MCF 10A (cell line): ENCODE measurements at regions not wholly inside any gene's neighbourhood (a gene's known extent, or its start where the extent isn't known, plus 50 kb on each side); places are given as distances from the start of the nearest gene placed in this dataset.
"Not testable (repeated sequence)": the region's sequence is repeated elsewhere in the genome, so short reads cannot be mapped to it uniquely, and the experiment has no call there.

Experiments used
- BruUV-seq: library from RNA; stranded (reverse); fragments of 400-500 nt; replicated peaks from 2 replicates; lab custom pipeline; 2021; lab: Mats Ljungman, UMichigan
- CTCF ChIA-PET: fragments of 300-600 bp; sonication (Branson Sonifier 250); formaldehyde crosslinking; extraction: SDS; loops from one replicate; lab custom pipeline; 2021; ENCODE audit warnings: antibody characterized with exemption, inconsistent platforms; lab: Yijun Ruan, JAX
- POLR2A ChIA-PET: fragments of 300-600, 350-650 bp; sonication (Branson Sonifier 250); formaldehyde crosslinking; extraction: SDS; loops from one replicate; lab custom pipeline; 2020; ENCODE audit warnings: antibody characterized with exemption, inconsistent platforms; lab: Yijun Ruan, JAX
- DNase-seq: peaks from one replicate; pipeline ENCODE4 v3.0.0-alpha.2; 2018; ENCODE audit not compliant: unreplicated experiment
- H3K27ac Mint-ChIP-seq: one replicate; pipeline ENCODE4 v1.8.0; 2022; ENCODE audit warnings: mild to moderate bottlenecking, low read depth, mixed read lengths; ENCODE audit not compliant: unreplicated experiment
- H3K27me3 Mint-ChIP-seq: one replicate; pipeline ENCODE4 v1.8.0; 2022; ENCODE audit warnings: mixed read lengths; ENCODE audit not compliant: insufficient read depth, unreplicated experiment
- H3K36me3 Mint-ChIP-seq: one replicate; pipeline ENCODE4 v1.8.0; 2022; ENCODE audit warnings: mild to moderate bottlenecking, moderate library complexity, mixed read lengths; ENCODE audit not compliant: insufficient read depth, unreplicated experiment
- H3K4me1 Mint-ChIP-seq: one replicate; pipeline ENCODE4 v1.8.0; 2022; ENCODE audit warnings: mixed read lengths; ENCODE audit not compliant: insufficient read depth, unreplicated experiment
- H3K4me3 Mint-ChIP-seq: one replicate; pipeline ENCODE4 v1.8.0; 2022; ENCODE audit warnings: mild to moderate bottlenecking, moderate library complexity, mixed read lengths; ENCODE audit not compliant: unreplicated experiment
- H3K9me3 Mint-ChIP-seq: one replicate; pipeline ENCODE4 v1.8.0; 2022; ENCODE audit warnings: mixed read lengths; ENCODE audit not compliant: unreplicated experiment
- CTCF ChIP-seq: fragments of 200-600 bp; IDR thresholded peaks from one replicate; pipeline ENCODE4 v1.8.0; 2022; ENCODE audit warnings: antibody characterized with exemption, mild to moderate bottlenecking; ENCODE audit not compliant: unreplicated experiment
- intact Hi-C: fragments of 100-400 bp; cut with micrococcal nuclease; formaldehyde crosslinking; loops from 2 replicates; pipeline ENCODE4 v1.14.1; 2022

GRCh38 chr4:134632056-134632455, 430.5 kb upstream of the PABPC4L start:
- DNase-seq: no peak
- Mint-ChIP-seq H3K4me3 (no peak overlapping the region), H3K27me3 (no peaks in the 10 kb centered on the region), H3K27ac (no peak overlapping the region), H3K4me1 (no peaks in the 10 kb centered on the region), H3K36me3 (no peaks in the 10 kb centered on the region), H3K9me3 (no peaks in the 10 kb centered on the region)
- TF ChIP-seq CTCF: no peak
- ChIA-PET CTCF (no interaction called here), POLR2A (no interaction called here)
- BruUV-seq: no TSS peak
- intact Hi-C loops: no loop called here

GRCh38 chr4:134628066-134628465, 426.5 kb upstream of the PABPC4L start:
- BruUV-seq: no TSS peak

GRCh38 chr4:134627366-134627765, 425.8 kb upstream of the PABPC4L start:
- H3K27me3 Mint-ChIP-seq: no peaks in the 10 kb centered on the region
- H3K27ac Mint-ChIP-seq: no peak overlapping the region
- ChIA-PET POLR2A (no interaction called here), CTCF (interaction anchor here (0.6 kb wide), 1 partner anchor 79 kb away, joined by 3 read pairs; no protein-coding TSS in a partner anchor)
- peaks cover 5% of the 10 kb centered on the region for H3K4me1 Mint-ChIP-seq
- no peak for TF ChIP-seq CTCF
- no peaks in the 10 kb centered on the region for H3K36me3 Mint-ChIP-seq
- DNase-seq: no peak
- no TSS peak for BruUV-seq
- no peak overlapping the region for H3K4me3 Mint-ChIP-seq
- intact Hi-C loops: no loop called here
- no peaks in the 10 kb centered on the region for H3K9me3 Mint-ChIP-seq

More at GRCh38 chr4:134628066-134628465, 426.5 kb upstream of the PABPC4L start:
- intact Hi-C loops: no loop called here
- TF ChIP-seq CTCF: no peak
- H3K4me3 Mint-ChIP-seq: no peak overlapping the region
- H3K9me3 Mint-ChIP-seq: no peaks in the 10 kb centered on the region
- H3K27me3 Mint-ChIP-seq: no peaks in the 10 kb centered on the region
- H3K36me3 Mint-ChIP-seq: no peaks in the 10 kb centered on the region
- peaks cover under 1% of the 10 kb centered on the region for H3K4me1 Mint-ChIP-seq
- H3K27ac Mint-ChIP-seq: no peak overlapping the region
- ChIA-PET CTCF (interaction anchor here (0.6 kb wide), 1 partner anchor 79 kb away, joined by 3 read pairs; no protein-coding TSS in a partner anchor), POLR2A (no interaction called here)
- DNase-seq: no peak

GRCh38 chr4:134624365-134624764, 422.8 kb upstream of the PABPC4L start:
- ChIA-PET POLR2A (no interaction called here), CTCF (interaction anchor here (0.6 kb wide), 1 partner anchor 30 kb away, joined by 3 read pairs; no protein-coding TSS in a partner anchor)
- H3K9me3 Mint-ChIP-seq: no peaks in the 10 kb centered on the region
- H3K27me3 Mint-ChIP-seq: no peaks in the 10 kb centered on the region
- DNase-seq: no peak
- intact Hi-C loops: no loop called here
- no peak for TF ChIP-seq CTCF
- no TSS peak for BruUV-seq
- H3K4me3 Mint-ChIP-seq: no peak overlapping the region
- H3K4me1 Mint-ChIP-seq: peaks cover 5% of the 10 kb centered on the region
- H3K36me3 Mint-ChIP-seq: no peaks in the 10 kb centered on the region
- H3K27ac Mint-ChIP-seq: no peak overlapping the region

- intact Hi-C loops, H3K27ac Mint-ChIP-seq, H3K4me1 Mint-ChIP-seq, BruUV-seq, H3K9me3 Mint-ChIP-seq, H3K4me3 Mint-ChIP-seq, H3K36me3 Mint-ChIP-seq, H3K27me3 Mint-ChIP-seq, DNase-seq, CTCF ChIA-PET: not testable (repeated sequence)
- POLR2A ChIA-PET: interaction anchor here (0.5 to 0.6 kb wide), 2 partner anchors 98 to 1435 kb away, joined by 3 read pairs; no protein-coding TSS in a partner anchor
These were observed 421.3 kb upstream of the PABPC4L start for GRCh38 chr4:134622626-134623575.
